ENCODE measurements at regions not wholly inside any gene's neighbourhood (a gene's known extent, or its start where the extent isn't known, plus 50 kb on each side); places are given as distances from the start of the nearest gene placed in this dataset.
"Not testable (repeated sequence)": the region's sequence is repeated elsewhere in the genome, so short reads cannot be mapped to it uniquely, and the experiment has no call there.

GRCh38 chrX:40391662-40392061 lies 189.1 kb upstream of the ATP6AP2 start:
- DNase-seq = no peak
- no peak overlapping the region for H3K27ac ChIP-seq (replicated peaks)
- intact Hi-C loops (cut with micrococcal nuclease) = no loop called here
- no peak overlapping the region for H3K4me3 ChIP-seq
- no peaks in the 10 kb centered on the region for H3K27me3 ChIP-seq (ENCODE audit: low read depth)
- no peaks in the 10 kb centered on the region for H3K36me3 ChIP-seq
- TF ChIP-seq CTCF (IDR thresholded peaks at IDR 0.05; ENCODE audit: borderline replicate concordance) = no peak
- H3K9me3 ChIP-seq (replicated peaks) = no peaks in the 10 kb centered on the region
- H3K4me1 ChIP-seq = no peaks in the 10 kb centered on the region

GRCh38 chrX:40389555-40389954 lies 191.2 kb upstream of the ATP6AP2 start:
- intact Hi-C loops (cut with micrococcal nuclease) = no loop called here
- Histone ChIP-seq H3K36me3 (no peaks in the 10 kb centered on the region), H3K4me3 (no peak overlapping the region), H3K27ac (replicated peaks) (no peak overlapping the region), H3K4me1 (no peaks in the 10 kb centered on the region), H3K27me3 (ENCODE audit: low read depth) (no peaks in the 10 kb centered on the region), H3K9me3 (replicated peaks) (no peaks in the 10 kb centered on the region)
- TF ChIP-seq CTCF (IDR thresholded peaks at IDR 0.05; ENCODE audit: borderline replicate concordance) = no peak
- no peak for DNase-seq

GRCh38 chrX:40388441-40388840 lies 192.3 kb upstream of the ATP6AP2 start:
- Histone ChIP-seq H3K4me1 (no peaks in the 10 kb centered on the region), H3K27ac (replicated peaks) (no peak overlapping the region), H3K36me3 (no peaks in the 10 kb centered on the region), H3K9me3 (replicated peaks) (no peaks in the 10 kb centered on the region), H3K4me3 (no peak overlapping the region), H3K27me3 (ENCODE audit: low read depth) (no peaks in the 10 kb centered on the region)
- intact Hi-C loops (cut with micrococcal nuclease) = no loop called here
- no peak for TF ChIP-seq CTCF (IDR thresholded peaks at IDR 0.05; ENCODE audit: borderline replicate concordance)
- no peak for DNase-seq

- H3K27me3 ChIP-seq (ENCODE audit: low read depth); H3K27ac ChIP-seq (replicated peaks); DNase-seq; H3K36me3 ChIP-seq; H3K4me3 ChIP-seq; intact Hi-C loops (cut with micrococcal nuclease); H3K4me1 ChIP-seq; H3K9me3 ChIP-seq (replicated peaks): not testable (repeated sequence)
Measured at GRCh38 chrX:40387869-40388268, 192.9 kb upstream of the ATP6AP2 start.

GRCh38 chrX:40387311-40387710 lies 193.5 kb upstream of the ATP6AP2 start:
- intact Hi-C loops (cut with micrococcal nuclease); H3K4me3 ChIP-seq; H3K27me3 ChIP-seq (ENCODE audit: low read depth); H3K9me3 ChIP-seq (replicated peaks); DNase-seq; H3K27ac ChIP-seq (replicated peaks); H3K36me3 ChIP-seq; H3K4me1 ChIP-seq: not testable (repeated sequence)

- Histone ChIP-seq H3K27me3 (ENCODE audit: low read depth) (no peaks in the 10 kb centered on the region), H3K4me3 (no peak overlapping the region), H3K9me3 (replicated peaks) (no peaks in the 10 kb centered on the region), H3K27ac (replicated peaks) (no peak overlapping the region), H3K36me3 (no peaks in the 10 kb centered on the region), H3K4me1 (no peaks in the 10 kb centered on the region)
- TF ChIP-seq CTCF (IDR thresholded peaks at IDR 0.05; ENCODE audit: borderline replicate concordance) = no peak
- intact Hi-C loops (cut with micrococcal nuclease) = no loop called here
- DNase-seq = no peak
Measured at GRCh38 chrX:40385682-40386081, 195.1 kb upstream of the ATP6AP2 start.

GRCh38 chrX:40385256-40385655 lies 195.5 kb upstream of the ATP6AP2 start:
- Histone ChIP-seq H3K4me3 (no peak overlapping the region), H3K27ac (replicated peaks) (no peak overlapping the region), H3K27me3 (ENCODE audit: low read depth) (no peaks in the 10 kb centered on the region), H3K36me3 (no peaks in the 10 kb centered on the region), H3K4me1 (no peaks in the 10 kb centered on the region), H3K9me3 (replicated peaks) (no peaks in the 10 kb centered on the region)
- TF ChIP-seq CTCF (IDR thresholded peaks at IDR 0.05; ENCODE audit: borderline replicate concordance) = no peak
- no peak for DNase-seq
- intact Hi-C loops (cut with micrococcal nuclease) = no loop called here

All from left ventricle myocardium inferior (tissue), 1 donor.